ENCODE measurements at regions not wholly inside any gene's neighbourhood (a gene's known extent, or its start where the extent isn't known, plus 50 kb on each side); places are given as distances from the start of the nearest gene placed in this dataset.
A peak's percentile ranks its signal among the peaks of the same experiment; 100 is the strongest.

DNA sequence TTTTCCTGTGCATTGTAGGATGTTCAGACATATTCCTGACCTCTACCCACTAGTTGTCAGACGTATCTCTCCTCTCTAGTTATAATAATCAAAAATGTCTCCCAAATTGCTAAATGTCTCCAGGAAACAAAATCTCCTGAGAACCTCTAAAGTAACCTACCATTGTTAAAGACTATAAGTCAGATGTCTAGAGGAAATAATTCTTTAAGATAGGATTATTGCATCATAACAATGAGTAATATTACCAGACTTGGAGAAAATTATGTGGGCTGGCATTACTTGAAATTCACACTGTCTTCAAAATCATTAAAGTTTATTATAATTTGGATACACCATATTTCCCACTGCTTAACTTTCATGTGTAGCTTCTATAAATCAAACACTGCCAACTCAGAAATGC, 643.0 kb upstream of the ADGRL2 start:
- no peak for DNase-seq (ENCODE audit: low read depth)

DNA sequence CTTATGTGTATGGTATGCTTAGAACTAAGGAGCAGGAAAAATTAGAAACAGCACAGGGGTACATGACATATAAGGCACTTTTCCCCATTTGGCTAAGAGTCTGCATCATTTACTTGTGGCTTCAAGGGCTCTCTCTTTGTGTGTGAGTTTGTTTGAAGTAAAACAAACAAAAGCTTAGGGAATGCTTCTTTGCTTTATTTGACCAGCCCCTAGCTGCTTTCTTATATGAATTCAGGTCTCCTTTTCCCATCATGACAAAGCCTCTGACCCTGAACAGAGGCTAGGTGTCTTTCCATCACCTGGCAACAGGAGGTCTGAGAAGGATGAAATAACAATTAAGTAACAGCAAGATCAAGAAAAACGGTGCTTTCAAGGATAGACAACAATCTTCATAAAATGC, 643.8 kb upstream of the ADGRL2 start:
- DNase-seq (ENCODE audit: low read depth): no peak

- no peak for DNase-seq (ENCODE audit: low read depth)
Measured at GRCh38 chr1:81155131-81155530, 645.6 kb upstream of the ADGRL2 start.

DNA sequence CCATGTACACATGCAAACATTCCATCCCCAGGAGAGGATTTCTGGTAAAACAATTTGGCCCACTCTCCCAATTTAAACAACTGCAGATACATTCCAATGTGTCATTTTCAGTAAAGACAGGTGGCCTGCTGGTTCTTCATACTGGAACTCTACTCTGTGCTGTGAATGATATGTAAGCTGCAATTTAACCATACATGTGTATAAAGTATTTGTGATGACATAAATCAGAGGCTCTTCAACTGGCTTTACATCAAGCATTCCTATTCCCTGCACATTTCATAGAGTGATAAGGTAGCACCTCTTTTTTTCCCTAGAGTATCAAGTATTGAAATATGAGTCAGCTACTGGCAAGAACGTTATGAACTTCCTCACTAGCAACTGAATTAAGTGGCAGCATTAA, 649.5 kb upstream of the ADGRL2 start:
- no peak for DNase-seq (ENCODE audit: low read depth)

GRCh38 chr1:81149649-81150325, 650.9 kb upstream of the ADGRL2 start:
- DNase-seq (ENCODE audit: low read depth): no peak

- DNase-seq (ENCODE audit: low read depth): no peak
Measured at GRCh38 chr1:81144240-81144825, 656.4 kb upstream of the ADGRL2 start.

DNA sequence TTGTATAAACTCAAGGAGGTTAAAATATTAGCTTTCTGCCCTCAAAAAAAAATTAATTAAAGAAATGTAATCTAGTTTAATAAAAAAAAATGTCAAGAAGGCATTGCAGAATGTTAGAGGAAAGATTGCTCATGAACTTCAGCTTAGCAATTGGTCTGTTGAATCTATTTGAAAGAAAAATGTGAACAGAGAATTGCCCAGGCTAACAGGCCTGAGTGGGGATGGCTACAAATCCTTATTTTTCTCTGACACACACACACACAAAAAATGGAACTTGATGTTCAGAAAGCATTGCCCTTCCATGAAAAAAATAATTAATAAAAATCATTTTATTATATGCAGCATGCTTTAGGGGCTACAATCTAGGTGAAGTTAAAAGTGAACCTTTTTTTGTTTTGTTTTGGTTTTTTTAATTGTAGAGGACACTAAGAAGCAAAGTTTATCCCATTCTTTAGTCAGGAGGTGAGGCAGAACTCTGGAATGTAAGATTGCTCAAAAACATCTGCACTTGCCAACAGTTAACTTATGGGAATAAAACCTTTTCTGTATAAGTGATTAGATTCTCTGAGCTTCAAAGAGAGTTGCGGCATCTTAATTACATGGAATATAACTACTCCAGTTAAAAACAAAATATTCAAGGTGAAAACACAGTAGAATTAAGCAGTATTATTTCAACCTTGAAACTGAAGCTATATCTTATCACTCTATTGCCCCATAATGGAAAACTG, 658.5 kb upstream of the ADGRL2 start:
- no peak for DNase-seq (ENCODE audit: low read depth)

DNA sequence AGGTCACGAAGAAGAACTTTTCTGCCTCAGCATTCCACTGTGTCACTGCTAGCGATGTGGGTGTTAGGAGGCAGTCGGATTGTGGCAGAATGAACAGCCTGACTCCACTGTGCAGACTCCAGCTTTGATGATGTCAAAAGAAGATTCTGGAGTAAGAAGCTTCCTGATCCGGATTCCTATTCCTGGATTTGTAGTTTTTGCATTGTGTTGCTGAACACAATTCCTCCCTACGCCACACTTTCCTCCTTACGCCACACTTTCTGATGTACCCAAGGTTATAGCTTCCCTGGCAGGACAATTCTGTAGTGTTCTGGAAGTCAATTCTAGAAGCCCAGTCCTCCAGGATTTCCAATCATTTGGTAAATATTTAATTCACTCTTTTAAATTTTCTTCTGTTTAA, 665.2 kb upstream of the ADGRL2 start:
- DNase-seq (ENCODE audit: low read depth): no peak

- no peak for DNase-seq (ENCODE audit: low read depth)
Measured at GRCh38 chr1:81129776-81130175, 671.0 kb upstream of the ADGRL2 start.

GRCh38 chr1:81129366-81129765, 671.4 kb upstream of the ADGRL2 start:
- DNase-seq (ENCODE audit: low read depth): no peak

GRCh38 chr1:81128079-81128478, 672.7 kb upstream of the ADGRL2 start:
- DNase-seq (ENCODE audit: low read depth): no peak

DNA sequence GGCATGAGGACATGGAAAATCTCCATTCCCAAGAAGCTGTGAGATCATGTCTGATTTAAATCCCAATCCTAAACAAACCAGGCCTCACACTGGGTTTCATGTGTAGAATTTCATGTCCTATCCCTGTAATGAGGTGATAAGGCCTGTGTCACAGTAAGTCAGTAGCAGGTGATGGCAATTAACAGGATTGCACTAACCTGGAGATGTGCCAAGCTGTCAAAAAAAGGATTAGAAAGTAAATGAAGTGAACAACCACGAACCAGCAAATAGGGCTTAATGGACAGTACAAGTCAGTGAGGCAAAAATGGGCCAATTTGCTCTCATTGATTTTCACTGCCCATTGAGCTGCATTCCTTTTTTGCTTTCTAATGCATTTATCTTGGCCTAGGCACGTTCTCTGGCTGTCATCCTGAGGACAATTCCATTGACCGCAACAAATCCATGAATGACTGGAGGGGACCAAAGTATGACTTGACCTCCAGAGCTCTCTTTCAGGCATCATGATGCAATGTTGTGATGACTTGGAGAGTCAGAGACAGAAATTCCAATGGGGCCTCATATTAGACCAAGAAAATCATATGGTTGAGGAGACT, 673.6 kb upstream of the ADGRL2 start:
- no peak for DNase-seq (ENCODE audit: low read depth)

- DNase-seq (ENCODE audit: low read depth): no peak
Measured at GRCh38 chr1:81125672-81126071, 675.1 kb upstream of the ADGRL2 start.

- DNase-seq (ENCODE audit: low read depth): no peak
Measured at GRCh38 chr1:81121306-81121705, 679.4 kb upstream of the ADGRL2 start.

DNA sequence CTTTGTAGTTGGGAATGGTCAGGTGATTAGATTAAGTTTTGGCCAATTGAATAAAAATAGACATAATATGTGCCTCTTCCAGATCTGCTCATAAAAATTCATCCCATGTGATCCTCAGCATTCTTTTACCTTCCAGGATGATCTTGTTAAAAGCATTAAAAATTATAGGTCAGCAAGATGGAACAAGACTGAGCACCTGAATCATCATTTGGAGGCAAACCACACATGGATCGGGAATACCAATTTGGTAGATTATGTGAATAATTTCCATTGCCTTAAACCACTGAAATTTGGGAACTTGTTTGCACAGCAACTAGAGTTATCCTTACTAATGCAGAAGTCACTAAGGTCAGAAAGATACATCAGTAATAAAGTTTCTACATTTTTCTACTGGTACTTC, 681.4 kb upstream of the ADGRL2 start:
- DNase-seq (ENCODE audit: low read depth): no peak

- DNase-seq (ENCODE audit: low read depth): no peak
Measured at GRCh38 chr1:81118550-81118949, 682.2 kb upstream of the ADGRL2 start.

- DNase-seq (ENCODE audit: low read depth): no peak
Measured at GRCh38 chr1:81115422-81115821, 685.3 kb upstream of the ADGRL2 start.

- DNase-seq (ENCODE audit: low read depth): no peak
Measured at GRCh38 chr1:81114191-81114590, 686.5 kb upstream of the ADGRL2 start.

DNA sequence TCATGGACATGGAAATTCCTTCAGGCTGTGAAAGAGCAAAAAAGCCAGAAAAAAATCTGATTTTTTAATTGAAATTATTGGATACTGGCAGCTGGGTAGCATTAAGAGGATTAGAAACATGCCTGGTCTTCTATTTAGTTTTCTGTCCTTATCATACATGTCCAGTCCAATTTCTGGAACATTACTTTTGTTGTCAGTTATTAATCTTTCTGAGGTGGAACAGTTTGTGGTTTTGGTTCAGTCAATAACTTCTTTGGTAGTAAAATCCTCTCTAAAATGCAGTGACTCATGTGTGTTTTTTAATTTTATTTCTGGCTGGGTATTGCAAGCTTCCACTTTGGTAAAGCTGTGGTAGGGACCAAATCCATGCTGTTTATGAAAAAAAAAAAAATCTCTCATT, 687.0 kb upstream of the ADGRL2 start:
- no peak for DNase-seq (ENCODE audit: low read depth)

DNA sequence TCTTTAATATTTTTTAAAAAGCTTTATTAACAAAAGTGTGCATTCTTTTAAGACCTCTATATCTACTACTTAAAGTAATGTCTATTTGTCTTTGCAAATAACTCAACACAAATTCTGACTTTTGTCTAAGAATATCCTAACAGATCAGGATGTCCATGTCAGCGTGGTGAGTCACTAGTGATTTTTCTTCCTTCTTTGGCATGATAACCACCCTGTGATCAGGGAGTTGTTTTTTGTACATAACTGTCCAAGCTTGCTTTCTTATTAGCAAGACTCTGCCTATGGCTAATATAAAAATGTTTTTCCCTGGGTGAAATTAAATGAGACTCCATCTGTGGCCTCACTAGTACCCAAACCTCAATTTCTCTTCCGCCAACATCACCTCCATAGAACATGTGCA, 688.9 kb upstream of the ADGRL2 start:
- peak; percentile 24 for DNase-seq (ENCODE audit: low read depth)

- DNase-seq (ENCODE audit: low read depth): no peak
Measured at GRCh38 chr1:81109038-81109437, 691.7 kb upstream of the ADGRL2 start.

GRCh38 chr1:81097860-81098259, 702.9 kb upstream of the ADGRL2 start:
- DNase-seq (ENCODE audit: low read depth): no peak

- no peak for DNase-seq (ENCODE audit: low read depth)
Measured at GRCh38 chr1:81073580-81073979, 727.2 kb upstream of the ADGRL2 start.

Data from stromal cell of bone marrow (primary cell).